SJCRH30 (cell line): ENCODE measurements at regions not wholly inside any gene's neighbourhood (a gene's known extent, or its start where the extent isn't known, plus 50 kb on each side); places are given as distances from the start of the nearest gene placed in this dataset.
A peak's percentile ranks its signal among the peaks of the same experiment; 100 is the strongest.

ENCODE experiments used
- DNase-seq, 2 experiments: peaks; one replicate each; pipeline ENCODE4 v3.0.0-alpha.2; 2015 to 2020
- H3K27ac ChIP-seq: fragments of 250-450 bp; sonication (Bioruptor Pico); 2 replicates; pipeline ENCODE4 v1.5.1; 2020; ENCODE audit warnings: mild to moderate bottlenecking, moderate library complexity
- H3K27me3 ChIP-seq: fragments of 250-450 bp; sonication (Bioruptor Pico); 2 replicates; pipeline ENCODE4 v1.5.1; 2020; ENCODE audit warnings: mild to moderate bottlenecking, moderate library complexity
- H3K36me3 ChIP-seq: fragments of 250-450 bp; sonication (Bioruptor Pico); 2 replicates; pipeline ENCODE4 v1.5.1; 2020; ENCODE audit warnings: mild to moderate bottlenecking, moderate library complexity
- H3K4me1 ChIP-seq: fragments of 250-450 bp; sonication (Bioruptor Pico); 2 replicates; pipeline ENCODE4 v1.5.1; 2020; ENCODE audit warnings: mild to moderate bottlenecking, moderate library complexity
- H3K4me3 ChIP-seq: fragments of 250-450 bp; sonication (Bioruptor Pico); 2 replicates; pipeline ENCODE4 v1.5.1; 2020; ENCODE audit warnings: mild to moderate bottlenecking, moderate library complexity
- H3K9me3 ChIP-seq: fragments of 250-450 bp; sonication (Bioruptor Pico); replicated peaks from 2 replicates; pipeline ENCODE4 v1.5.1; 2020; ENCODE audit warnings: mild to moderate bottlenecking, moderate library complexity

GRCh38 chr4:123813901-123814300, 417.3 kb downstream of the SPRY1 start:
- peaks cover 14% of the 10 kb centered on the region; the same call in 1 of the 2 replicates for H3K4me1 ChIP-seq
- no peak overlapping the region for H3K4me3 ChIP-seq

GRCh38 chr4:123816462-123816861, 419.9 kb downstream of the SPRY1 start:
- Histone ChIP-seq H3K36me3 (no peaks in the 10 kb centered on the region), H3K4me1 (peaks cover 14% of the 10 kb centered on the region; the same call in 1 of the 2 replicates), H3K27ac (no peak overlapping the region), H3K4me3 (no peak overlapping the region), H3K9me3 (0 out of 2 replicates have a peak, but pooled peaks cover 3% of the 10 kb centered on the region), H3K27me3 (no peaks in the 10 kb centered on the region)
- no peak for DNase-seq

More at GRCh38 chr4:123813901-123814300, 417.3 kb downstream of the SPRY1 start:
- Histone ChIP-seq H3K27ac (no peak overlapping the region), H3K27me3 (no peaks in the 10 kb centered on the region), H3K9me3 (0 out of 2 replicates have a peak, but pooled peaks cover 3% of the 10 kb centered on the region), H3K36me3 (no peaks in the 10 kb centered on the region)
- no peak for DNase-seq

- H3K9me3 ChIP-seq = 0 out of 2 replicates have a peak, but pooled peaks cover 3% of the 10 kb centered on the region
- DNase-seq = no peak
- H3K27me3 ChIP-seq = no peaks in the 10 kb centered on the region
- H3K36me3 ChIP-seq = no peaks in the 10 kb centered on the region
- no peak overlapping the region for H3K4me3 ChIP-seq
- H3K4me1 ChIP-seq = peaks cover 14% of the 10 kb centered on the region; the same call in 1 of the 2 replicates
- no peak overlapping the region for H3K27ac ChIP-seq
These were observed 420.6 kb downstream of the SPRY1 start for GRCh38 chr4:123817025-123817688.

GRCh38 chr4:123819362-123820035, 422.9 kb downstream of the SPRY1 start:
- Histone ChIP-seq H3K4me3 (no peak overlapping the region), H3K27ac (no peak overlapping the region), H3K27me3 (no peaks in the 10 kb centered on the region), H3K4me1 (peaks cover 8% of the 10 kb centered on the region; the same call in 1 of the 2 replicates), H3K9me3 (0 out of 2 replicates have a peak, but pooled peaks cover 3% of the 10 kb centered on the region), H3K36me3 (no peaks in the 10 kb centered on the region)
- DNase-seq = no peak

GRCh38 chr4:123821861-123822260, 425.3 kb downstream of the SPRY1 start:
- Histone ChIP-seq H3K36me3 (no peaks in the 10 kb centered on the region), H3K27me3 (no peaks in the 10 kb centered on the region), H3K27ac (no peak overlapping the region), H3K9me3 (no peaks in the 10 kb centered on the region), H3K4me3 (no peak overlapping the region), H3K4me1 (peaks cover 4% of the 10 kb centered on the region)
- no peak for DNase-seq

GRCh38 chr4:123822353-123822752, 425.8 kb downstream of the SPRY1 start:
- no peak for DNase-seq
- Histone ChIP-seq H3K27ac (no peak overlapping the region), H3K4me3 (no peak overlapping the region), H3K9me3 (no peaks in the 10 kb centered on the region), H3K4me1 (peaks cover 7% of the 10 kb centered on the region), H3K27me3 (no peaks in the 10 kb centered on the region), H3K36me3 (no peaks in the 10 kb centered on the region)

GRCh38 chr4:123823244-123823643, 426.6 kb downstream of the SPRY1 start:
- H3K27ac ChIP-seq = no peak overlapping the region

GRCh38 chr4:123824524-123824923, 427.9 kb downstream of the SPRY1 start:
- Histone ChIP-seq H3K27ac (no peak overlapping the region), H3K9me3 (no peaks in the 10 kb centered on the region), H3K36me3 (no peaks in the 10 kb centered on the region), H3K4me1 (peaks cover 7% of the 10 kb centered on the region), H3K4me3 (no peak overlapping the region), H3K27me3 (no peaks in the 10 kb centered on the region)
- DNase-seq = no peak

More at GRCh38 chr4:123823244-123823643, 426.6 kb downstream of the SPRY1 start:
- no peaks in the 10 kb centered on the region for H3K27me3 ChIP-seq
- H3K9me3 ChIP-seq = no peaks in the 10 kb centered on the region
- H3K4me3 ChIP-seq = no peak overlapping the region
- no peak for DNase-seq
- H3K4me1 ChIP-seq = peaks cover 7% of the 10 kb centered on the region
- no peaks in the 10 kb centered on the region for H3K36me3 ChIP-seq

- H3K27ac ChIP-seq = no peak overlapping the region
These were observed 429.1 kb downstream of the SPRY1 start for GRCh38 chr4:123825596-123826291.

GRCh38 chr4:123826896-123827295, 430.3 kb downstream of the SPRY1 start:
- DNase-seq = peak; percentile 50 to 52

More at GRCh38 chr4:123825596-123826291, 429.1 kb downstream of the SPRY1 start:
- no peak for DNase-seq
- Histone ChIP-seq H3K9me3 (no peaks in the 10 kb centered on the region), H3K27me3 (no peaks in the 10 kb centered on the region), H3K4me1 (peaks cover 12% of the 10 kb centered on the region), H3K4me3 (no peak overlapping the region), H3K36me3 (no peaks in the 10 kb centered on the region)

GRCh38 chr4:123827511-123827910, 430.9 kb downstream of the SPRY1 start:
- H3K9me3 ChIP-seq = no peaks in the 10 kb centered on the region
- H3K4me1 ChIP-seq = peaks cover 26% of the 10 kb centered on the region
- no peaks in the 10 kb centered on the region for H3K27me3 ChIP-seq
- no peak for DNase-seq
- H3K27ac ChIP-seq = no peak overlapping the region
- H3K4me3 ChIP-seq = no peak overlapping the region
- no peaks in the 10 kb centered on the region for H3K36me3 ChIP-seq

More at GRCh38 chr4:123826896-123827295, 430.3 kb downstream of the SPRY1 start:
- Histone ChIP-seq H3K36me3 (no peaks in the 10 kb centered on the region), H3K27ac (no peak overlapping the region), H3K27me3 (no peaks in the 10 kb centered on the region), H3K4me3 (no peak overlapping the region), H3K9me3 (no peaks in the 10 kb centered on the region), H3K4me1 (peaks cover 24% of the 10 kb centered on the region)

- peak; percentile 66 to 82 for DNase-seq
- no peaks in the 10 kb centered on the region for H3K36me3 ChIP-seq
- H3K27me3 ChIP-seq = no peaks in the 10 kb centered on the region
- no peak overlapping the region for H3K4me3 ChIP-seq
- no peaks in the 10 kb centered on the region for H3K9me3 ChIP-seq
- peak overlapping the region; percentile 96 for H3K27ac ChIP-seq
- H3K4me1 ChIP-seq = peaks cover 47% of the 10 kb centered on the region
These were observed 434.3 kb downstream of the SPRY1 start for GRCh38 chr4:123830930-123831329.

GRCh38 chr4:123832173-123833026, 435.8 kb downstream of the SPRY1 start:
- no peaks in the 10 kb centered on the region for H3K9me3 ChIP-seq
- no peaks in the 10 kb centered on the region for H3K36me3 ChIP-seq
- H3K27me3 ChIP-seq = no peaks in the 10 kb centered on the region
- peak overlapping the region; percentile 96 for H3K27ac ChIP-seq
- peak; percentile 94 to 99 for DNase-seq
- peaks cover 40% of the 10 kb centered on the region for H3K4me1 ChIP-seq
- peak overlapping the region; percentile 11; the same call in 1 of the 2 replicates for H3K4me3 ChIP-seq

GRCh38 chr4:123833171-123833643, 436.6 kb downstream of the SPRY1 start:
- DNase-seq = no peak
- H3K27ac ChIP-seq = peak overlapping the region; percentile 96

More at GRCh38 chr4:123833171-123833643, 436.6 kb downstream of the SPRY1 start:
- H3K27me3 ChIP-seq = no peaks in the 10 kb centered on the region
- no peak overlapping the region for H3K4me3 ChIP-seq
- H3K9me3 ChIP-seq = no peaks in the 10 kb centered on the region
- H3K4me1 ChIP-seq = peaks cover 41% of the 10 kb centered on the region
- H3K36me3 ChIP-seq = no peaks in the 10 kb centered on the region
